Osteocyte (in vitro differentiated cells): ENCODE measurements at regions not wholly inside any gene's neighbourhood (a gene's known extent, or its start where the extent isn't known, plus 50 kb on each side); places are given as distances from the start of the nearest gene placed in this dataset. TPM values are rescaled to one million over a fixed set of nuclear protein-coding genes. Genes with fewer than 3 reads are reported as not detected.

ENCODE experiments used
- DNase-seq: peaks from one replicate; pipeline ENCODE4 v3.0.0; 2021; ENCODE audit warnings: mixed read lengths; ENCODE audit not compliant: unreplicated experiment; ENCODE audit errors: extremely low spot score
- H3K27ac Mint-ChIP-seq: one replicate; pipeline ENCODE4 v1.8.0; 2021; ENCODE audit warnings: mild to moderate bottlenecking, mixed read lengths; ENCODE audit not compliant: unreplicated experiment
- H3K27me3 Mint-ChIP-seq: one replicate; pipeline ENCODE4 v1.8.0; 2021; ENCODE audit warnings: mixed read lengths; ENCODE audit not compliant: unreplicated experiment
- H3K36me3 Mint-ChIP-seq: one replicate; pipeline ENCODE4 v1.8.0; 2021; ENCODE audit warnings: mixed read lengths; ENCODE audit not compliant: unreplicated experiment
- H3K4me1 Mint-ChIP-seq: one replicate; pipeline ENCODE4 v1.8.0; 2021; ENCODE audit warnings: mixed read lengths; ENCODE audit not compliant: unreplicated experiment
- H3K4me3 Mint-ChIP-seq: one replicate; pipeline ENCODE4 v1.8.0; 2021; ENCODE audit warnings: mild to moderate bottlenecking, moderate library complexity, mixed read lengths; ENCODE audit not compliant: unreplicated experiment
- H3K9me3 Mint-ChIP-seq: one replicate; pipeline ENCODE4 v1.8.0; 2021; ENCODE audit warnings: mixed read lengths; ENCODE audit not compliant: unreplicated experiment
- CTCF ChIP-seq: fragments of 200-600 bp; sonication (generic); IDR thresholded peaks from 2 replicates; pipeline ENCODE4 v1.5.0; 2021; ENCODE audit warnings: antibody characterized with exemption, mild to moderate bottlenecking, moderate library complexity
- microRNA-seq: library from miRNA; unstranded; fragments of <30 nt; microRNA quantifications from one replicate; pipeline ENCODE4 v1.1.0, GENCODE V29; 2020; ENCODE audit not compliant: unreplicated experiment

DNA sequence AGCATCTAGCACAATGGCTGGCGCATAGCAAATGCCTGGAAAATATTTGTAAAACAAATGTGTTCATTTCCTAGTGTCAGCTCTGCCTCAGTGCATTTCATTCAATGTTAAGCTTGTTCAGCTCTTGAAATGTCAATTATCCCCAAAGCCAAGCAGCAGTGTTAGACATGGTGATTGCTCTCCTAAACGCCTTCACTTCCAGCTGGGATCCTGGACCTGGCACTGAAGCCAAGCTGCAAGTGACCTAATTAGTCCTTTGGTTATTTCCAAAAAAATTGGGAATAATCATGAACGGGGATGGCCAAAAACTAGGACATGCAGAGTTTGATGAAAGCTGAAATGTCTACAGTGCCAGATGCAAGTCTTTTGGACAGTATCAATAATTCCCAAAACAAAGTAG, 54.9 kb upstream of the MDGA2 start:
- Mint-ChIP-seq H3K9me3 (no peaks in the 10 kb centered on the region), H3K4me1 (no peaks in the 10 kb centered on the region), H3K27ac (no peak overlapping the region), H3K27me3 (no peaks in the 10 kb centered on the region), H3K36me3 (no peaks in the 10 kb centered on the region), H3K4me3 (no peak overlapping the region)
- no peak for DNase-seq
- TF ChIP-seq CTCF, result no peak

Small RNA genes in the stretch of these regions (microRNA-seq; reads per million reads assigned to microRNA genes)
- not detected for gene MIR548Y
